GM06990 (cell line): ENCODE measurements at regions not wholly inside any gene's neighbourhood (a gene's known extent, or its start where the extent isn't known, plus 50 kb on each side); places are given as distances from the start of the nearest gene placed in this dataset.

Source experiments
- DNase-seq: peaks from one replicate; pipeline ENCODE4 v3.0.0-alpha.2; 2011; ENCODE audit not compliant: insufficient read length; ENCODE audit errors: extremely low read depth
- H3K27me3 ChIP-seq: replicated peaks from 2 replicates; pipeline ENCODE4 v1.6.0; 2011; ENCODE audit warnings: low read length; ENCODE audit not compliant: control insufficient read depth, insufficient read depth
- H3K36me3 ChIP-seq: 2 replicates; pipeline ENCODE4 v1.5.1; 2011; ENCODE audit warnings: low read length; ENCODE audit not compliant: control insufficient read depth, insufficient read depth
- H3K4me3 ChIP-seq: replicated peaks from 2 replicates; pipeline ENCODE4 v1.5.1; 2011; ENCODE audit warnings: low read depth, mild to moderate bottlenecking, control low read depth, low read length
- CTCF ChIP-seq: IDR thresholded peaks from 2 replicates; pipeline ENCODE4 v1.5.1; 2011; ENCODE audit warnings: low read length, control low read depth, mild to moderate bottlenecking, inconsistent platforms; ENCODE audit not compliant: insufficient read depth, poor library complexity, severe bottlenecking

- DNase-seq = no peak
- Histone ChIP-seq H3K4me3 (no peak overlapping the region), H3K27me3 (no peaks in the 10 kb centered on the region), H3K36me3 (no peaks in the 10 kb centered on the region)
- TF ChIP-seq CTCF = no peak
Measured at GRCh38 chr2:115904516-115904915, 1462.1 kb downstream of the DPP10 start.

GRCh38 chr2:115908731-115909130 is 1466.3 kb downstream of the DPP10 start:
- TF ChIP-seq CTCF = no peak
- H3K36me3 ChIP-seq = no peaks in the 10 kb centered on the region
- no peaks in the 10 kb centered on the region for H3K27me3 ChIP-seq
- no peak overlapping the region for H3K4me3 ChIP-seq
- DNase-seq = no peak

- DNase-seq = no peak
- TF ChIP-seq CTCF = peak; percentile 9
Measured at GRCh38 chr2:115910270-115910669, 1467.8 kb downstream of the DPP10 start.

GRCh38 chr2:115913921-115914320 is 1471.5 kb downstream of the DPP10 start:
- no peak for DNase-seq
- H3K36me3 ChIP-seq = no peaks in the 10 kb centered on the region
- no peak for TF ChIP-seq CTCF
- no peak overlapping the region for H3K4me3 ChIP-seq
- H3K27me3 ChIP-seq = no peaks in the 10 kb centered on the region

More at GRCh38 chr2:115910270-115910669, 1467.8 kb downstream of the DPP10 start:
- Histone ChIP-seq H3K36me3 (no peaks in the 10 kb centered on the region), H3K4me3 (no peak overlapping the region), H3K27me3 (no peaks in the 10 kb centered on the region)

GRCh38 chr2:115921541-115921940 is 1479.1 kb downstream of the DPP10 start:
- DNase-seq = no peak
- Histone ChIP-seq H3K27me3 (no peaks in the 10 kb centered on the region), H3K4me3 (no peak overlapping the region), H3K36me3 (no peaks in the 10 kb centered on the region)
- no peak for TF ChIP-seq CTCF

GRCh38 chr2:115939902-115940301 is 1497.5 kb downstream of the DPP10 start:
- Histone ChIP-seq H3K36me3 (no peaks in the 10 kb centered on the region), H3K27me3 (no peaks in the 10 kb centered on the region), H3K4me3 (no peak overlapping the region)
- no peak for DNase-seq
- no peak for TF ChIP-seq CTCF
